A673 (cell line): ENCODE measurements at regions not wholly inside any gene's neighbourhood (a gene's known extent, or its start where the extent isn't known, plus 50 kb on each side); places are given as distances from the start of the nearest gene placed in this dataset.

Source experiments
- CTCF ChIP-seq: fragments of 300-800, 200-600 bp; sonication (generic); conservative IDR thresholded peaks from 2 replicates; pipeline ENCODE4 v1.5.1; 2017; ENCODE audit warnings: low read depth, mild to moderate bottlenecking, antibody characterized with exemption, low read length, moderate library complexity, mixed read lengths
- EZH2 ChIP-seq: fragments of 200-600 bp; sonication (generic); IDR thresholded peaks from 2 replicates; pipeline ENCODE4 v1.6.1; 2017; ENCODE audit warnings: borderline replicate concordance, low read depth, mild to moderate bottlenecking, mixed read lengths, antibody characterized with exemption, low read length; ENCODE audit not compliant: poor library complexity, severe bottlenecking

- TF ChIP-seq CTCF: no peak
- no peak for TF ChIP-seq EZH2
Observed at GRCh38 chr7:81014908-81015307, 96.1 kb upstream of the SEMA3C start.
